Subcutaneous abdominal adipose tissue (tissue), 5 donors: ENCODE measurements at regions not wholly inside any gene's neighbourhood (a gene's known extent, or its start where the extent isn't known, plus 50 kb on each side); places are given as distances from the start of the nearest gene placed in this dataset.

Experiments
- H3K27ac ChIP-seq: one replicate; pipeline ENCODE4 v1.7.0; 2013; ENCODE audit warnings: low read depth, mild to moderate bottlenecking, inconsistent platforms, low read length, moderate library complexity
- H3K27me3 ChIP-seq, 5 donors: one replicate each; pipeline ENCODE4 v1.7.0; 2013; ENCODE audit warnings: low read length in 5 of 5, inconsistent platforms in 1 of 5; ENCODE audit not compliant: control insufficient read depth in 5 of 5, insufficient read depth in 4 of 5
- H3K36me3 ChIP-seq, 5 donors: one replicate each; pipeline ENCODE4 v1.7.0; 2013; ENCODE audit warnings: low read length in 5 of 5; ENCODE audit not compliant: control insufficient read depth in 5 of 5, insufficient read depth in 5 of 5
- H3K4me1 ChIP-seq, 5 donors: one replicate each; pipeline ENCODE4 v1.7.0; 2013; ENCODE audit warnings: low read length in 5 of 5, mild to moderate bottlenecking in 3 of 5, moderate library complexity in 1 of 5; ENCODE audit not compliant: control insufficient read depth in 5 of 5, insufficient read depth in 5 of 5
- H3K4me3 ChIP-seq, 5 donors: one replicate each; pipeline ENCODE4 v1.7.0; 2013; ENCODE audit warnings: low read length in 5 of 5, low read depth in 1 of 5
- H3K9ac ChIP-seq, 5 donors: one replicate each; pipeline ENCODE4 v1.7.0; 2013; ENCODE audit warnings: low read length in 5 of 5, mild to moderate bottlenecking in 4 of 5, moderate library complexity in 3 of 5
- H3K9me3 ChIP-seq, 5 donors: one replicate each; pipeline ENCODE4 v1.7.0; 2013; ENCODE audit warnings: low read length in 5 of 5; ENCODE audit not compliant: control insufficient read depth in 5 of 5
- donor health status: healthy.
- donor health status: healthy.
- donor health status: healthy.
- donor health status: healthy.
- donor health status: healthy.

GRCh38 chr21:16742741-16743140 lies 770.1 kb upstream of the CXADR start:
- Histone ChIP-seq H3K9me3 (no peaks in the 10 kb centered on the region), H3K27me3 (no peaks in the 10 kb centered on the region), H3K36me3 (no peaks in the 10 kb centered on the region), H3K4me1 (peaks cover 0 to 6% (median 0%) of the 10 kb centered on the region in 5 donors), H3K27ac (no peak overlapping the region), H3K9ac (no peak overlapping the region), H3K4me3 (no peak overlapping the region)

- Histone ChIP-seq H3K4me1 (peaks cover 0 to 6% (median 0%) of the 10 kb centered on the region in 5 donors), H3K27ac (no peak overlapping the region), H3K9me3 (no peaks in the 10 kb centered on the region), H3K36me3 (no peaks in the 10 kb centered on the region), H3K4me3 (no peak overlapping the region), H3K27me3 (no peaks in the 10 kb centered on the region), H3K9ac (no peak overlapping the region)
Measured at GRCh38 chr21:16743317-16743716, 769.5 kb upstream of the CXADR start.

- Histone ChIP-seq H3K9ac (no peak overlapping the region), H3K9me3 (peaks cover 0 to 3% (median 0%) of the 10 kb centered on the region in 5 donors), H3K27ac (no peak overlapping the region), H3K4me3 (no peak overlapping the region), H3K27me3 (no peaks in the 10 kb centered on the region), H3K36me3 (no peaks in the 10 kb centered on the region), H3K4me1 (no peaks in the 10 kb centered on the region)
Measured at GRCh38 chr21:16750926-16751325, 761.9 kb upstream of the CXADR start.

- Histone ChIP-seq H3K27ac (no peak overlapping the region), H3K4me1 (no peaks in the 10 kb centered on the region)
Measured at GRCh38 chr21:16751695-16752474, 761.0 kb upstream of the CXADR start.

GRCh38 chr21:16752475-16752857 lies 760.4 kb upstream of the CXADR start:
- no peak overlapping the region for H3K27ac ChIP-seq
- H3K4me3 ChIP-seq: no peak overlapping the region
- H3K9me3 ChIP-seq: peaks cover 0 to 4% (median 0%) of the 10 kb centered on the region in 5 donors
- H3K36me3 ChIP-seq: no peaks in the 10 kb centered on the region
- no peaks in the 10 kb centered on the region for H3K4me1 ChIP-seq
- no peak overlapping the region for H3K9ac ChIP-seq
- no peaks in the 10 kb centered on the region for H3K27me3 ChIP-seq

More at GRCh38 chr21:16751695-16752474, 761.0 kb upstream of the CXADR start:
- Histone ChIP-seq H3K4me3 (no peak overlapping the region), H3K9ac (no peak overlapping the region), H3K9me3 (peaks cover 0 to 4% (median 0%) of the 10 kb centered on the region in 5 donors), H3K36me3 (no peaks in the 10 kb centered on the region), H3K27me3 (no peaks in the 10 kb centered on the region)

GRCh38 chr21:16755061-16755460 lies 757.8 kb upstream of the CXADR start:
- Histone ChIP-seq H3K9me3 (peaks cover 0 to 4% (median 0%) of the 10 kb centered on the region in 5 donors), H3K27me3 (no peaks in the 10 kb centered on the region), H3K9ac (no peak overlapping the region), H3K27ac (no peak overlapping the region), H3K4me1 (no peaks in the 10 kb centered on the region), H3K36me3 (no peaks in the 10 kb centered on the region), H3K4me3 (no peak overlapping the region)

- Histone ChIP-seq H3K27me3 (no peaks in the 10 kb centered on the region), H3K9ac (no peak overlapping the region), H3K9me3 (peaks cover 0 to 3% (median 0%) of the 10 kb centered on the region in 5 donors), H3K27ac (no peak overlapping the region), H3K36me3 (no peaks in the 10 kb centered on the region), H3K4me3 (no peak overlapping the region), H3K4me1 (no peaks in the 10 kb centered on the region)
Measured at GRCh38 chr21:16767201-16767600, 745.6 kb upstream of the CXADR start.

- Histone ChIP-seq H3K4me1 (no peaks in the 10 kb centered on the region), H3K9ac (no peak overlapping the region), H3K27ac (no peak overlapping the region), H3K36me3 (no peaks in the 10 kb centered on the region), H3K9me3 (peaks cover 0 to 3% (median 0%) of the 10 kb centered on the region in 5 donors), H3K4me3 (no peak overlapping the region), H3K27me3 (no peaks in the 10 kb centered on the region)
Measured at GRCh38 chr21:16768096-16768495, 744.7 kb upstream of the CXADR start.

- Histone ChIP-seq H3K27ac (no peak overlapping the region), H3K9ac (no peak overlapping the region), H3K4me1 (no peaks in the 10 kb centered on the region), H3K27me3 (no peaks in the 10 kb centered on the region), H3K36me3 (no peaks in the 10 kb centered on the region), H3K9me3 (no peaks in the 10 kb centered on the region), H3K4me3 (no peak overlapping the region)
Measured at GRCh38 chr21:16770266-16770665, 742.6 kb upstream of the CXADR start.

GRCh38 chr21:16773206-16773605 lies 739.6 kb upstream of the CXADR start:
- H3K9ac ChIP-seq: no peak overlapping the region
- peaks cover 0 to 2% (median 0%) of the 10 kb centered on the region in 5 donors for H3K9me3 ChIP-seq
- H3K4me3 ChIP-seq: no peak overlapping the region
- no peaks in the 10 kb centered on the region for H3K36me3 ChIP-seq
- H3K4me1 ChIP-seq: no peaks in the 10 kb centered on the region
- no peaks in the 10 kb centered on the region for H3K27me3 ChIP-seq
- H3K27ac ChIP-seq: no peak overlapping the region
